Inferior parietal cortex (tissue), 1 donor: ENCODE measurements at regions not wholly inside any gene's neighbourhood (a gene's known extent, or its start where the extent isn't known, plus 50 kb on each side); places are given as distances from the start of the nearest gene placed in this dataset.
"Not testable (repeated sequence)": the region's sequence is repeated elsewhere in the genome, so short reads cannot be mapped to it uniquely, and the experiment has no call there.

Source experiments
- DNase-seq: peaks from one replicate; pipeline ENCODE4 v3.0.0-alpha.2; 2016; ENCODE audit errors: extremely low spot score

- DNase-seq: peak; percentile 14
These were observed 455.2 kb upstream of the RUNX1 start for GRCh38 chr21:35504277-35504676.

- no peak for DNase-seq
These were observed 454.6 kb upstream of the RUNX1 start for GRCh38 chr21:35503671-35504070.

- DNase-seq: no peak
These were observed 453.7 kb upstream of the RUNX1 start for GRCh38 chr21:35502821-35503220.

GRCh38 chr21:35497522-35497921 is 448.4 kb upstream of the RUNX1 start:
- DNase-seq: not testable (repeated sequence)

- DNase-seq: no peak
These were observed 443.0 kb upstream of the RUNX1 start for GRCh38 chr21:35491920-35492678.

- DNase-seq: no peak
These were observed 442.0 kb upstream of the RUNX1 start for GRCh38 chr21:35491114-35491513.

- DNase-seq: no peak
These were observed 440.4 kb upstream of the RUNX1 start for GRCh38 chr21:35489389-35489980.

GRCh38 chr21:35488946-35489345 is 439.8 kb upstream of the RUNX1 start:
- DNase-seq: no peak

GRCh38 chr21:35485364-35485763 is 436.3 kb upstream of the RUNX1 start:
- DNase-seq: no peak

- no peak for DNase-seq
These were observed 435.7 kb upstream of the RUNX1 start for GRCh38 chr21:35484851-35485250.

GRCh38 chr21:35484032-35484431 is 434.9 kb upstream of the RUNX1 start:
- DNase-seq: no peak

- no peak for DNase-seq
These were observed 434.0 kb upstream of the RUNX1 start for GRCh38 chr21:35482933-35483662.

GRCh38 chr21:35482096-35482495 is 433.0 kb upstream of the RUNX1 start:
- DNase-seq: no peak

GRCh38 chr21:35481005-35481404 is 431.9 kb upstream of the RUNX1 start:
- no peak for DNase-seq

- no peak for DNase-seq
These were observed 430.4 kb upstream of the RUNX1 start for GRCh38 chr21:35479529-35479928.

- no peak for DNase-seq
These were observed 430.0 kb upstream of the RUNX1 start for GRCh38 chr21:35479065-35479448.

- no peak for DNase-seq
These were observed 429.3 kb upstream of the RUNX1 start for GRCh38 chr21:35478161-35479064.

GRCh38 chr21:35477622-35478021 is 428.5 kb upstream of the RUNX1 start:
- no peak for DNase-seq

GRCh38 chr21:35476621-35477395 is 427.7 kb upstream of the RUNX1 start:
- DNase-seq: no peak

- DNase-seq: no peak
These were observed 426.7 kb upstream of the RUNX1 start for GRCh38 chr21:35475762-35476161.

- no peak for DNase-seq
These were observed 425.9 kb upstream of the RUNX1 start for GRCh38 chr21:35475009-35475408.
